GM12891 (cell line): ENCODE measurements at regions not wholly inside any gene's neighbourhood (a gene's known extent, or its start where the extent isn't known, plus 50 kb on each side); places are given as distances from the start of the nearest gene placed in this dataset.

Source experiments
- DNase-seq: peaks from one replicate; pipeline ENCODE4 v3.0.0; 2011; ENCODE audit warnings: low spot score; ENCODE audit not compliant: insufficient read length
- FAIRE-seq: peaks from 2 replicates; lab custom pipeline; 2011; peaks lifted over from hg19 to GRCh38; lab: Jason Lieb, UNC
- PAX5 ChIP-seq: IDR thresholded peaks from 2 replicates; pipeline ENCODE4 v1.6.1; 2011; ENCODE audit warnings: low read length, moderate library complexity, mild to moderate bottlenecking; ENCODE audit not compliant: insufficient read depth, severe bottlenecking
- POLR2A ChIP-seq: IDR thresholded peaks from 2 replicates; pipeline ENCODE4 v1.6.1; 2011; ENCODE audit warnings: low read depth, low read length, control low read depth
- POLR2AphosphoS5 ChIP-seq: IDR thresholded peaks from 2 replicates; pipeline ENCODE4 v1.6.1; 2011; ENCODE audit warnings: low read depth, low read length, control low read depth
- POU2F2 ChIP-seq: IDR thresholded peaks from 2 replicates; pipeline ENCODE4 v1.6.1; 2011; ENCODE audit warnings: low read depth, mild to moderate bottlenecking, control low read depth, low read length, moderate library complexity
- SPI1 ChIP-seq: IDR thresholded peaks from 2 replicates; pipeline ENCODE4 v1.6.1; 2011; ENCODE audit warnings: low read depth, low read length, control low read depth
- TAF1 ChIP-seq: IDR thresholded peaks from 2 replicates; pipeline ENCODE4 v1.6.1; 2011; ENCODE audit warnings: low read depth, low read length, control low read depth

DNA sequence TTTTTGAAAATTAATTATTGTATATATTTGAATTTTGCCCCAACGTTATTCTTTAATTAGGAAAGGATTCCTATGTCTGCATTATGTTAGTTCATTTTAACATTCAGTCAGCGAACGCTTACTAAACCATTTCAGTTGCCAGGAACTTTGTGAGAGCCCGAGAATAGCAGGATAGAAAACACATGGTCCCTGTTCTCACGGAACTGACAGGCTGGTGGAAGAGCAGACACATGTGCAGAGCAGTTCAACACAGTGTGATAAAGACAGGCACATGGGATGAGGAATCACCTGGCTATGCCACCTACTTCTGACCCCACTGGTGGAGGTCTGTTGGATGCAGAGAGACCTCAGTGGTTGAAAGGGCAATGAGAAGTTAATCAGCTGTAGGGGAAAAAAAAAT is 367.2 kb downstream of the EPM2A start:
- TF ChIP-seq TAF1 (no peak), SPI1 (no peak)
- FAIRE-seq (no peak), DNase-seq (no peak)

DNA sequence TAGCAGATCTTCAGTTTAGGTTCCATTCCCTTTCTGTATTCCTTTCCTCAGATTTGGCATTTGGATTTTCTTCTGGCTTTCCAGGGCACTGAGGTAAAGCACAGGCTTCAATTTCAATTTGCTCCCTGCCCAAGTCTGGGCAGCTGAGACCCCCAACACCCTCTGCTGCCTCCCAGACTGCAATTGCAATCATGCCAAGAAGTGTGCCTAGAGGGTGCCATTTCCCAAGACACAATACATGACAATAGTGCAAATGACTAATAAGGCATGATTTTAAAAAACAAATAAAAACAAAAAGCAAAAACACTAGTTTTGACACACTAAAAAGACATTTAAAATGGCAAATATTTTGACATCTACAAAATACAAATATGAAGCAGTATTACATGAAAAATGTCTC is 364.8 kb downstream of the EPM2A start:
- FAIRE-seq: no peak
- DNase-seq: no peak
- TF ChIP-seq POU2F2 (no peak), POLR2AphosphoS5 (no peak), SPI1 (no peak), POLR2A (no peak), TAF1 (no peak), PAX5 (no peak)

DNA sequence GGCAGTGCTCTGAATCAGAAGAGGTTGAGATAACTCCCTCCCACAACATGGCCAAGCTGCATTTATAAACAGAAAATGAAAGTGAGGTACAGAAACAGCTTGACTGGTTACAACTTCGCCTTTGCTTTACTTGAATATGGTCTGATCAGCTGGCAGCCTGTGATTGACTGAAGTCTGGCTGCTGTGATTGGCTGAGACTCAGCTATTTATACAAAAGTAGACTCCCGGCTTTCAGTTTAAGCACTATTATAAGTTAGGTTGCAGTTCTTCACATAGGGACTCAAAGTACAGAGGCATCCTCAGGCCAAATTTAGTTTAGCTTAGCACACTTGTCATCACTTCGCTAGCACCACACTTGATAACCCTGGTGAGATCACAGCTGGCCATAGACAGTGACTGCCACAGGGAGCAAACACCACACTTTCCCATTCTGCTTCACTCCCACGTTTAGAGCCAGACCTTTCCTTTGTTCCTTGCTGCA is 362.6 kb downstream of the EPM2A start:
- FAIRE-seq (peak; percentile 81), DNase-seq (peak; percentile 12)
- TF ChIP-seq POU2F2: no peak
- no peak for TF ChIP-seq TAF1
- TF ChIP-seq POLR2AphosphoS5: no peak
- no peak for TF ChIP-seq SPI1
- TF ChIP-seq PAX5: no peak
- TF ChIP-seq POLR2A: no peak

DNA sequence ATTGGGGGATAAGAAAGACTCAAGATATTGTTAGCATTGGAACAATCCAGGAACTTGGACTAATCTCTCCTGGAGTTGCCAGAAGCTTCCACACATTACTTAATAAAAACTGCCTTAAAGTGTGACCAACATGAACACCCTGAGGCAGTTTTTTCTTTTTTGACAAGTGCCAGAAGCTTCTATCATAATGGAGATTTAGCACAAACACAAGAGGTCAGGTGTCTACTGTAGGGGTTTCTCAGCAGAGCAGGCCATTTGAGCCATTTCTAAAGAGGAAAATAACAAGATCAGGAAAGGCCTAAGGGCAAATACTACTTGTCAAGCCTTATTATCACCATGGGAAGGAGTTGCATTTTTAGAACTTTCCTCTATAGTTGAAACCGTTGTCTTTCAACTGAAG is 361.5 kb downstream of the EPM2A start:
- no peak for TF ChIP-seq PAX5
- no peak for TF ChIP-seq TAF1
- DNase-seq: no peak
- no peak for FAIRE-seq

DNA sequence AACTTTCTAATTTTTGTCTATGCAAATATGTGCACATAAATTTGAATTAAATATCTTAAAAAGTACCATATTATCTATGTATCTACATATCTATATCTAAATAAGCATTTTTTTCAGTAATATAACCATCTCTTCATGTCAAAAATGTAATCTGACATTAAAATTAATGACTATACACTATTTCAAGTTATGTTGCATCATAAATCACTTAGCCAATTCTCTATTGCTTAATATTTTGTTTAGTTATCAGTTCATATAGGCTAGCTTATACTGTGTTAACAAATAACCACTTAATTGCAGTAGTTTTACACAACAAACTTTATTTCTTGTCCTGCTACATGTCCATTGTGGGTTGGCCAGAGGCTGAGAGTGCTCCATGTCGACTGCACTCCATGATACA is 360.8 kb downstream of the EPM2A start:
- FAIRE-seq (no peak), DNase-seq (no peak)
- TF ChIP-seq POLR2A: no peak
- no peak for TF ChIP-seq PAX5
- no peak for TF ChIP-seq POLR2AphosphoS5
- TF ChIP-seq TAF1: no peak
- TF ChIP-seq POU2F2: no peak
- TF ChIP-seq SPI1: no peak

DNA sequence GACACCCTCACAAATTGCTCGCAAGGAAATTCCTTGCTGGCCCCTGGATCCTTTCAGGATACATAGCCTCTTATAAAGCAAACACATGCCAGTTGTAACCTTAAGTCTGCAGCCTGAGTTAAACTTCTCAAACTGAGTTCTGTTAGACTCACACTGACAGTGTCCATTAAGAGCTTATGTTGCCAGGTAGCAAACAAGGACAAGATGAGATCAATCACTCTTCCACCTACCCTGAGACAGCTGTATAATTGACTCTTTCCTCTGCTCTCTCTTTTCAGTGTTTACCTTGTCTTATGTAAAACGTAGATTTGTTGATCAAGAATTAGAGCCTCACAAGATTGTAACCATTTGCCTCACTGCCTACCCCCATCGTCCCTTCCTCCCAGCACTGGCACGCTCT is 359.8 kb downstream of the EPM2A start:
- DNase-seq (no peak), FAIRE-seq (no peak)
- TF ChIP-seq POLR2AphosphoS5 (no peak), SPI1 (no peak), TAF1 (no peak), POLR2A (no peak), POU2F2 (no peak), PAX5 (no peak)

DNA sequence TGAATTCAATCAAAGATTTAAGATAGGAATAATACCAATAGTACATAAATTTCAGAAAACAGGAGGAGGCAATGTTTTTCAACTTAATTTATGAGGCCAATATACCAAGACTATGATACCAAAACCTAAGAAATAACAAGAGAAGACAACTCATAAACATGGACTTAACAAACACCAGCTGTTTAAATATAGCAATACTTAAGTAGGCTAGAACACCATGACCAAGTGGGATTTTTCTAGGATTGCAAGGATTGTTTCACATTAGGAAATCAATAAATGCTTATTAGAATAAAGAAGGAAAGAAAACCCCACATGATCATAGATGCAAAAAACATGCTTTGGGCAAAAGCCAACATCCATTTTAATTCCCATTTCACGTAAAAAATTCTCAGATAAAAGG is 355.1 kb downstream of the EPM2A start:
- TF ChIP-seq PAX5 (no peak), POLR2AphosphoS5 (no peak)
- FAIRE-seq: no peak
- no peak for DNase-seq

DNA sequence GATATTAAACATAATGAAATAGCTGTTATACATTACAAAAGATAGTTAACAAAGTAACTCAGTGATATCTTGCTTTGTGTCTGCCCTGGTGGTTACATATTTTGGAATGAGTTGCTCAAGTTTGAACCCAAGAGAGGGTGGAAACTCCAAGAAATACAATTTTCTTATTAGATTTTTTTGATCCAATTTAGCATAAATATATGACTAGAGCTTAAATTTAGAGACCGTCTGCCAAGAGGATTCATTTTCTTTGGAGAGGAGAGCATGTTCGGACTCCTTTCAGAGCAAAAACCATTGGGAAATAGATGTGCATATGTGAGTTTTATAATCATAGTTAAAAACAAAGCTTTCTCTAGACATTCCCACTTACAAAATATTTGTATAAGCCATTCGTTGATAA is 353.4 kb downstream of the EPM2A start:
- no peak for DNase-seq
- FAIRE-seq: no peak
- TF ChIP-seq SPI1: no peak
- TF ChIP-seq POLR2A: no peak
- no peak for TF ChIP-seq PAX5
- TF ChIP-seq POU2F2: no peak
- no peak for TF ChIP-seq POLR2AphosphoS5
- no peak for TF ChIP-seq TAF1

DNA sequence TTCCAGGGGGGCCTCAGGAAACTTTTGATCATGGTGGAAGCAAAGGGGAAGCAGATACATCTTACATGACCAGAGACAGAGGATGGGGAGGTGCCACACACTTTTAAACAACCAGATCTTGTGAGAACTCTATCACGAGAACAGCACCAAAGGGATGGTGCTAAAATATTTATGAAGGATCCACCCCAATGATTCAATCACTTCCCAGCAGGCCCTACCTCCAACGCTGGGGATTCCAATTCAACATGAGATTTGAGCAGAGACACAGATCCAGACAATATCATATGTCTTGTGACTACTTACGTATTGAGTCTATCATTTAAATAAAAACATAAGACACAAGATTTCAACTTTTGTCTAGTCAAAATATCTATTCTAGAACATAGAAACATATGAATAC is 351.9 kb downstream of the EPM2A start:
- TF ChIP-seq PAX5: no peak
- TF ChIP-seq POLR2A: no peak
- TF ChIP-seq POU2F2: no peak
- TF ChIP-seq TAF1: no peak
- TF ChIP-seq SPI1: no peak
- TF ChIP-seq POLR2AphosphoS5: no peak
- no peak for FAIRE-seq
- DNase-seq: no peak

DNA sequence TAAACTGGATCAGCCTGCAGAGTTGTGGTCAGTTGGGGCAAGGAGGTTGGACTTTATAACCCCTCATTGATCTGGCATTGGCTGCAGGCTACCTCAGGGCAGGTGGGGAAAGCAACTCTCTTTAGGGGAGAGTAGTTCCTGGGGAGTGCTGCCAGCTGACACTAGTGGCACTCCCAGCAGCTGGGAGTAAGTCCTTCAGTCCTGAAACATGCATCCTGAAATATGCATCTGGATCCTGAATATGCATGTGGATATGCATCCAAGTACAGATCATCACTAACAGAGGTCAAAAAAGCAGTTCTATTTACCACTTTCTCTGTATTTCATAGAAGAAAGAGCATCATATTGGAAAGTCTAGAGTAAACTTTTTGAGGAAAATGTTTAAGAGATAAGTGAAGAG is 350.8 kb downstream of the EPM2A start:
- FAIRE-seq (no peak), DNase-seq (no peak)
- no peak for TF ChIP-seq TAF1

DNA sequence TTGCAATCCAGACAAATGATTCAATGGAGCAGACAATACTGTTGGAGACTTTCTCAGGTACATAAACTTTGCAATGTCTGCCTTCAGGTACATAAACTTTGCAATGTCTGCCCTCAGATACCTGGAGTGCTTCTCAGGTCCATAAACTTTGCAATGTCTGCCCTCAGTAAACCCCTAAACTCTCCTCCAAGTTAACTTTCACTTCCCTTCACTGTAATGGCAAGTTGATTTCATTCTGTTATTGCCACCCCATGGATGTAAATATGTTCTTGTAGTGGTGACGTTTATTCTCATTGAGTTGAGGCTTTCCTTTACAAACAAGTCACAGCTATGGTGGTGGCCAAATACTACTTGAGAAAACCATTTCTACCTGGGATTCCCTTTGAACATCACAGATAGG is 338.8 kb downstream of the EPM2A start:
- TF ChIP-seq SPI1 (peak; percentile 69), PAX5 (no peak)
- no peak for DNase-seq
- no peak for FAIRE-seq

DNA sequence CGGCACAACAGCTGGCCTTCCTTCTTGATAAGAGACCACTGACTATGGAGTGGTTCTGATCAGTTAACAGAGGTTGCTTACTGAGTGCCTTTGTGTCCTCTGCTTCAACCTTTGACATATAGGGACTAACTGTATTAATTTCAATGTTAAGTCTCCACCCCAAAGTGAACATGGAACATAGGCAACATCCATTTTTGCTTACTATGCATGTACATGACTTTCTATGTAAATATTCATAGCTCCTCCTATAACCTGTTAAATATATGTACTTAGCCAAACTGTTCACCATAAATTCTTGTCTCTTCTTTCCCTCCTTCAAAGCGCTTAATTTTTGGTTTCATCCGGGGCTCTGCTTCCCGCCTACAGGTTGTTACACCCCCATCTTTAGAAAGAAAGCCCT is 334.8 kb downstream of the EPM2A start:
- TF ChIP-seq POLR2AphosphoS5 (no peak), PAX5 (no peak), TAF1 (no peak), POU2F2 (no peak), SPI1 (no peak), POLR2A (no peak)

More for the DNA sequence above, 334.8 kb downstream of the EPM2A start:
- FAIRE-seq: no peak
- no peak for DNase-seq
